HEK293T (cell line): ENCODE measurements at regions not wholly inside any gene's neighbourhood (a gene's known extent, or its start where the extent isn't known, plus 50 kb on each side); places are given as distances from the start of the nearest gene placed in this dataset.

ENCODE experiments used
- ELF4 ChIP-seq: fragments of 450-650 bp; IDR thresholded peaks from 2 replicates; pipeline ENCODE4 v1.6.1; 2017; ENCODE audit warnings: antibody characterized with exemption
- FOXA1 ChIP-seq: fragments of 450-650 bp; IDR thresholded peaks from 2 replicates; pipeline ENCODE4 v1.6.1; 2016; ENCODE audit warnings: mild to moderate bottlenecking
- FOXK2 ChIP-seq: fragments of 450-650 bp; IDR thresholded peaks from 2 replicates; pipeline ENCODE4 v1.6.1; 2016; ENCODE audit warnings: mild to moderate bottlenecking
- HDGF ChIP-seq: fragments of 450-650 bp; IDR thresholded peaks from 2 replicates; pipeline ENCODE4 v1.6.1; 2017; ENCODE audit warnings: antibody characterized with exemption, borderline replicate concordance
- SP1 ChIP-seq: fragments of 450-650 bp; IDR thresholded peaks from 2 replicates; pipeline ENCODE4 v1.6.1; 2017
- ZNF384 ChIP-seq: fragments of 450-650 bp; IDR thresholded peaks from 2 replicates; pipeline ENCODE4 v1.6.1; 2016

GRCh38 chr13:90640976-90641375, 706.5 kb upstream of the MIR17HG start:
- TF ChIP-seq FOXA1 (no peak), FOXK2 (no peak), SP1 (no peak), ELF4 (no peak), HDGF (no peak), ZNF384 (no peak)
